K562 (cell line): ENCODE measurements at regions not wholly inside any gene's neighbourhood (a gene's known extent, or its start where the extent isn't known, plus 50 kb on each side); places are given as distances from the start of the nearest gene placed in this dataset.

Experiments used
- AFF1 ChIP-seq, 2 experiments: fragments of 450-650 bp; IDR thresholded peaks; 2 replicates each; pipeline ENCODE4 v1.6.1; 2018; ENCODE audit warnings: mild to moderate bottlenecking in 2 of 2, low read depth in 1 of 2; ENCODE audit not compliant: partially characterized antibody in 2 of 2
- E2F5 ChIP-seq: sonication (generic); formaldehyde crosslinking; IDR thresholded peaks from 2 replicates; pipeline ENCODE4 v1.8.0; 2022; ENCODE audit warnings: mild to moderate bottlenecking, missing genetic modification reagents
- MAFK ChIP-seq: IDR thresholded peaks from 2 replicates; pipeline ENCODE4 v1.6.1; 2011; ENCODE audit warnings: low read length, improper control_type of control experiment
- NFXL1 ChIP-seq: fragments of 450-650 bp; formaldehyde crosslinking; IDR thresholded peaks from 2 replicates; pipeline ENCODE4 v1.4.0; 2021; ENCODE audit warnings: mild to moderate bottlenecking
- NR4A1 ChIP-seq, 2 experiments: fragments of 250-450 bp in 1 of 2; fragments of 450-650 bp in 1 of 2; sonication (Bioruptor Pico) in 1 of 2; IDR thresholded peaks; 2 replicates each; pipeline versions ENCODE4 v1.4.0 to v1.6.1; 2016 to 2020; ENCODE audit warnings: mild to moderate bottlenecking in 2 of 2, missing compliant biosample characterization in 1 of 2, missing genetic modification characterization in 1 of 2, moderate library complexity in 1 of 2
- PHF8 ChIP-seq: fragments of 200-600 bp; sonication (generic); IDR thresholded peaks from 2 replicates; pipeline ENCODE4 v1.6.1; 2012; ENCODE audit warnings: mixed run types, mild to moderate bottlenecking, inconsistent platforms, low read length, moderate library complexity, borderline replicate concordance
- RREB1 ChIP-seq: fragments of 250-450 bp; sonication (Bioruptor Pico); IDR thresholded peaks from 2 replicates; pipeline ENCODE4 v1.4.0; 2020
- SMARCA4 ChIP-seq: fragments of 450-650 bp; IDR thresholded peaks from 2 replicates; pipeline ENCODE4 v1.6.1; 2016
- TCF7L2 ChIP-seq: fragments of 150-350 bp; IDR thresholded peaks from 2 replicates; pipeline ENCODE4 v1.6.1; 2016; ENCODE audit warnings: low read depth, mild to moderate bottlenecking, low read length, moderate library complexity
- TRIM28 ChIP-seq: fragments of 450-650 bp; IDR thresholded peaks from 2 replicates; pipeline ENCODE4 v1.6.1; 2017
- ZNF384 ChIP-seq: IDR thresholded peaks from 2 replicates; pipeline ENCODE4 v1.6.1; 2012; ENCODE audit warnings: low read depth, low read length, improper control_type of control experiment

- TF ChIP-seq RREB1 (CRISPR knock-in tag) (no peak), AFF1 (IDR thresholded peaks at IDR 0.05; ENCODE audit: low read depth in 1 of 2, partially characterized antibody in 2 of 2) (no peak), TCF7L2 (no peak), NR4A1 (CRISPR knock-in tag; IDR thresholded peaks at IDR 0.05) (no peak), NR4A1 (tag; IDR thresholded peaks at IDR 0.05) (no peak), PHF8 (no peak), E2F5 (CRISPR knock-in tag) (no peak), MAFK (no peak), ZNF384 (no peak), TRIM28 (no peak), NFXL1 (CRISPR knock-in tag) (no peak), SMARCA4 (no peak)
Measured at GRCh38 chr18:70523792-70524182, 234.9 kb downstream of the SOCS6 start (continued).
